Stimulated activated naive CD8-positive, alpha-beta T cell treated with anti-CD3 and anti-CD28 coated beads, Interleukin-15, amount 100 ng/mL, for 72 hours (primary cell): ENCODE measurements at regions not wholly inside any gene's neighbourhood (a gene's known extent, or its start where the extent isn't known, plus 50 kb on each side); places are given as distances from the start of the nearest gene placed in this dataset.
"Not testable (repeated sequence)": the region's sequence is repeated elsewhere in the genome, so short reads cannot be mapped to it uniquely, and the experiment has no call there.

Experiments used
- ATAC-seq: fragments of 150-1000 bp; cut with Tn5 transposase; 2 replicates; pipeline ENCODE4 v1.10.0; 2021; ENCODE audit warnings: mild to moderate bottlenecking, moderate library complexity
- DNase-seq, 2 donors: peaks; one replicate each; pipeline ENCODE4 v3.0.0; 2021 to 2022
- H3K27ac Mint-ChIP-seq, 2 donors: one replicate each; pipeline ENCODE4 v1.8.0; 2022; ENCODE audit warnings: mild to moderate bottlenecking in 2 of 2, mixed read lengths in 2 of 2, moderate library complexity in 2 of 2
- H3K27me3 Mint-ChIP-seq: one replicate; pipeline ENCODE4 v1.8.0; 2022; ENCODE audit warnings: mixed read lengths
- H3K4me1 Mint-ChIP-seq: one replicate; pipeline ENCODE4 v1.8.0; 2022; ENCODE audit warnings: mild to moderate bottlenecking, mixed read lengths
- H3K4me3 Mint-ChIP-seq, 2 donors: one replicate each; pipeline ENCODE4 v1.8.0; 2022; ENCODE audit warnings: mild to moderate bottlenecking in 2 of 2, mixed read lengths in 2 of 2, moderate library complexity in 1 of 2
- H3K9me3 Mint-ChIP-seq, 2 donors: one replicate each; pipeline ENCODE4 v1.8.0; 2022; ENCODE audit warnings: mixed read lengths in 2 of 2

- DNase-seq: no peak
- no peak overlapping the region for H3K4me3 Mint-ChIP-seq
- ATAC-seq: no peak
- no peaks in the 10 kb centered on the region for H3K4me1 Mint-ChIP-seq
- H3K9me3 Mint-ChIP-seq: peaks cover 3 to 5% of the 10 kb centered on the region in 2 donors
- H3K27ac Mint-ChIP-seq: no peak overlapping the region
- no peaks in the 10 kb centered on the region for H3K27me3 Mint-ChIP-seq
These were observed 596.7 kb downstream of the GABRG1 start for GRCh38 chr4:45527160-45527559.

GRCh38 chr4:45518832-45519231 is 605.0 kb downstream of the GABRG1 start:
- Mint-ChIP-seq H3K27ac (no peak overlapping the region), H3K4me3 (no peak overlapping the region)
- no peak for ATAC-seq

GRCh38 chr4:45502471-45502870 is 621.4 kb downstream of the GABRG1 start:
- ATAC-seq (no peak), DNase-seq (no peak)
- no peaks in the 10 kb centered on the region for H3K4me1 Mint-ChIP-seq
- no peaks in the 10 kb centered on the region for H3K27me3 Mint-ChIP-seq
- no peaks in the 10 kb centered on the region for H3K9me3 Mint-ChIP-seq
- H3K4me3 Mint-ChIP-seq: no peak overlapping the region
- no peak overlapping the region for H3K27ac Mint-ChIP-seq

More at GRCh38 chr4:45518832-45519231, 605.0 kb downstream of the GABRG1 start:
- DNase-seq: no peak
- no peaks in the 10 kb centered on the region for H3K27me3 Mint-ChIP-seq
- no peaks in the 10 kb centered on the region for H3K4me1 Mint-ChIP-seq
- peaks cover 8 to 15% of the 10 kb centered on the region in 2 donors for H3K9me3 Mint-ChIP-seq

- ATAC-seq (no peak), DNase-seq (no peak)
- Mint-ChIP-seq H3K4me1 (no peaks in the 10 kb centered on the region), H3K27me3 (no peaks in the 10 kb centered on the region), H3K9me3 (peaks cover 10 to 15% of the 10 kb centered on the region in 2 donors), H3K4me3 (no peak overlapping the region), H3K27ac (no peak overlapping the region)
These were observed 639.1 kb downstream of the GABRG1 start for GRCh38 chr4:45484740-45485139.

- Mint-ChIP-seq H3K27me3 (no peaks in the 10 kb centered on the region), H3K4me3 (no peak overlapping the region), H3K27ac (no peak overlapping the region), H3K9me3 (peaks cover 10 to 15% of the 10 kb centered on the region in 2 donors), H3K4me1 (no peaks in the 10 kb centered on the region)
- DNase-seq (no peak), ATAC-seq (no peak)
These were observed 641.5 kb downstream of the GABRG1 start for GRCh38 chr4:45482346-45482745.

GRCh38 chr4:45477311-45477733 is 646.5 kb downstream of the GABRG1 start:
- no peak for ATAC-seq
- Mint-ChIP-seq H3K4me3 (no peak overlapping the region), H3K4me1 (no peaks in the 10 kb centered on the region)

GRCh38 chr4:45475548-45475947 is 648.3 kb downstream of the GABRG1 start:
- Mint-ChIP-seq H3K4me1 (no peaks in the 10 kb centered on the region), H3K4me3 (no peak overlapping the region), H3K27ac (peak overlapping the region in 1 of 2 donors; percentile 37), H3K9me3 (peaks cover 14 to 18% of the 10 kb centered on the region in 2 donors), H3K27me3 (no peaks in the 10 kb centered on the region)
- DNase-seq: no peak
- no peak for ATAC-seq

More at GRCh38 chr4:45477311-45477733, 646.5 kb downstream of the GABRG1 start:
- H3K9me3 Mint-ChIP-seq: peaks cover 14 to 18% of the 10 kb centered on the region in 2 donors
- no peak overlapping the region for H3K27ac Mint-ChIP-seq
- no peak for DNase-seq
- no peaks in the 10 kb centered on the region for H3K27me3 Mint-ChIP-seq

GRCh38 chr4:45472490-45472889 is 651.4 kb downstream of the GABRG1 start:
- Mint-ChIP-seq H3K4me3 (no peak overlapping the region), H3K4me1 (no peaks in the 10 kb centered on the region), H3K27ac (no peak overlapping the region), H3K27me3 (no peaks in the 10 kb centered on the region), H3K9me3 (peaks cover 14 to 18% of the 10 kb centered on the region in 2 donors)
- ATAC-seq (no peak), DNase-seq (no peak)

GRCh38 chr4:45471335-45471734 is 652.5 kb downstream of the GABRG1 start:
- Mint-ChIP-seq H3K4me3 (no peak overlapping the region), H3K27ac (no peak overlapping the region), H3K27me3 (no peaks in the 10 kb centered on the region), H3K9me3 (peaks cover 10 to 13% of the 10 kb centered on the region in 2 donors), H3K4me1 (no peaks in the 10 kb centered on the region)
- no peak for ATAC-seq
- no peak for DNase-seq

- Mint-ChIP-seq H3K4me3 (no peak overlapping the region), H3K27me3 (no peaks in the 10 kb centered on the region), H3K9me3 (peaks cover 0 to 5% of the 10 kb centered on the region in 2 donors), H3K27ac (no peak overlapping the region), H3K4me1 (no peaks in the 10 kb centered on the region)
- ATAC-seq (no peak), DNase-seq (no peak)
These were observed 656.7 kb downstream of the GABRG1 start for GRCh38 chr4:45467157-45467556.

GRCh38 chr4:45460157-45460556 is 663.7 kb downstream of the GABRG1 start:
- H3K9me3 Mint-ChIP-seq, H3K27me3 Mint-ChIP-seq, DNase-seq, H3K4me3 Mint-ChIP-seq, H3K27ac Mint-ChIP-seq, H3K4me1 Mint-ChIP-seq, ATAC-seq: not testable (repeated sequence)

- H3K27me3 Mint-ChIP-seq: no peaks in the 10 kb centered on the region
- DNase-seq (no peak), ATAC-seq (no peak)
- H3K27ac Mint-ChIP-seq: no peak overlapping the region
- H3K4me1 Mint-ChIP-seq: no peaks in the 10 kb centered on the region
- no peaks in the 10 kb centered on the region for H3K9me3 Mint-ChIP-seq
- H3K4me3 Mint-ChIP-seq: no peak overlapping the region
These were observed 668.6 kb downstream of the GABRG1 start for GRCh38 chr4:45455217-45455616.

- H3K27me3 Mint-ChIP-seq: no peaks in the 10 kb centered on the region
- DNase-seq: no peak
- no peaks in the 10 kb centered on the region for H3K4me1 Mint-ChIP-seq
- no peak for ATAC-seq
- H3K9me3 Mint-ChIP-seq: no peaks in the 10 kb centered on the region
- H3K27ac Mint-ChIP-seq: no peak overlapping the region
- H3K4me3 Mint-ChIP-seq: no peak overlapping the region
These were observed 670.5 kb downstream of the GABRG1 start for GRCh38 chr4:45453258-45453853.

- Mint-ChIP-seq H3K27ac (no peak overlapping the region), H3K9me3 (peaks cover 0 to 6% of the 10 kb centered on the region in 2 donors)
- no peak for ATAC-seq
These were observed 681.4 kb downstream of the GABRG1 start for GRCh38 chr4:45442466-45442865.

GRCh38 chr4:45438047-45438446 is 685.8 kb downstream of the GABRG1 start:
- Mint-ChIP-seq H3K9me3 (peaks cover 0 to under 1% of the 10 kb centered on the region in 2 donors), H3K27ac (no peak overlapping the region), H3K4me3 (no peak overlapping the region), H3K27me3 (no peaks in the 10 kb centered on the region), H3K4me1 (no peaks in the 10 kb centered on the region)
- ATAC-seq (no peak), DNase-seq (no peak)

More at GRCh38 chr4:45442466-45442865, 681.4 kb downstream of the GABRG1 start:
- Mint-ChIP-seq H3K4me1 (no peaks in the 10 kb centered on the region), H3K27me3 (no peaks in the 10 kb centered on the region), H3K4me3 (no peak overlapping the region)
- no peak for DNase-seq

GRCh38 chr4:45437381-45437780 is 686.5 kb downstream of the GABRG1 start:
- no peak for DNase-seq
- Mint-ChIP-seq H3K4me1 (no peaks in the 10 kb centered on the region), H3K27me3 (no peaks in the 10 kb centered on the region)

GRCh38 chr4:45425135-45425534 is 698.7 kb downstream of the GABRG1 start:
- H3K4me1 Mint-ChIP-seq: no peaks in the 10 kb centered on the region
- ATAC-seq (no peak), DNase-seq (no peak)
- no peaks in the 10 kb centered on the region for H3K27me3 Mint-ChIP-seq
- H3K9me3 Mint-ChIP-seq: peaks cover 6 to 27% of the 10 kb centered on the region in 2 donors
- no peak overlapping the region for H3K27ac Mint-ChIP-seq
- no peak overlapping the region for H3K4me3 Mint-ChIP-seq

More at GRCh38 chr4:45437381-45437780, 686.5 kb downstream of the GABRG1 start:
- H3K4me3 Mint-ChIP-seq: no peak overlapping the region
- H3K9me3 Mint-ChIP-seq: no peaks in the 10 kb centered on the region
- no peak overlapping the region for H3K27ac Mint-ChIP-seq
- no peak for ATAC-seq
